H1 (cell line): ENCODE measurements at regions not wholly inside any gene's neighbourhood (a gene's known extent, or its start where the extent isn't known, plus 50 kb on each side); places are given as distances from the start of the nearest gene placed in this dataset.
A peak's percentile ranks its signal among the peaks of the same experiment; 100 is the strongest.

Experiments
- CTCF ChIA-PET: fragments of 300-600 bp; sonication (Branson Sonifier 250); formaldehyde crosslinking; loops from one replicate; lab custom pipeline; 2021; ENCODE audit not compliant: partially characterized antibody; lab: Charles Lee
- POLR2A ChIA-PET: fragments of 300-600 bp; sonication (Branson Sonifier 250); formaldehyde crosslinking; loops from one replicate; lab custom pipeline; 2021; ENCODE audit warnings: inconsistent platforms; ENCODE audit not compliant: partially characterized antibody; lab: Charles Lee
- DNase-seq, 2 experiments: peaks; one replicate each; pipeline versions ENCODE4 v3.0.0 to v3.0.0-alpha.2; 2010 to 2022; ENCODE audit warnings: low spot score in 2 of 2, low read depth in 1 of 2, mixed read lengths in 1 of 2
- FAIRE-seq: peaks from 2 replicates; lab custom pipeline; 2011; peaks lifted over from hg19 to GRCh38; lab: Jason Lieb, UNC
- H2AFZ ChIP-seq: 2 replicates; pipeline ENCODE4 v1.8.1; 2012; ENCODE audit warnings: low read length, inconsistent platforms
- H2AK5ac ChIP-seq: 2 replicates; pipeline ENCODE4 v1.6.1; 2013; ENCODE audit warnings: low read depth, low read length
- H2BK120ac ChIP-seq: replicated peaks from 2 replicates; pipeline ENCODE3; 2013; ENCODE audit warnings: low read depth, low read length, inconsistent platforms
- H2BK12ac ChIP-seq: 2 replicates; pipeline ENCODE4 v1.6.1; 2013; ENCODE audit warnings: low read depth, low read length
- H2BK15ac ChIP-seq: 2 replicates; pipeline ENCODE4 v1.6.1; 2013; ENCODE audit warnings: low read length
- H2BK20ac ChIP-seq: 2 replicates; pipeline ENCODE4 v1.6.1; 2013; ENCODE audit warnings: low read length
- H2BK5ac ChIP-seq: 2 replicates; pipeline ENCODE4 v1.6.1; 2013; ENCODE audit warnings: low read depth, low read length
- H3K14ac ChIP-seq: 2 replicates; pipeline ENCODE4 v1.6.1; 2013; ENCODE audit warnings: inconsistent platforms; ENCODE audit not compliant: insufficient read length
- H3K18ac ChIP-seq: 2 replicates; pipeline ENCODE4 v1.6.1; 2013; ENCODE audit warnings: low read length; ENCODE audit errors: extremely low read depth
- H3K23ac ChIP-seq: 2 replicates; pipeline ENCODE4 v1.6.1; 2013; ENCODE audit warnings: inconsistent platforms; ENCODE audit not compliant: insufficient read length
- H3K23me2 ChIP-seq: 2 replicates; pipeline ENCODE4 v1.6.1; 2013; ENCODE audit warnings: low read depth, low read length
- H3K27ac ChIP-seq: 2 replicates; pipeline ENCODE4 v1.6.1; 2011; ENCODE audit warnings: low read depth, low read length, inconsistent platforms
- H3K27me3 ChIP-seq, 4 experiments: replicated peaks in 1 of 4; 1 replicate in 1 of 4; 2 replicates in 3 of 4; pipeline versions ENCODE4 v1.6.1 to v1.8.1; 2011 to 2013; ENCODE audit warnings: low read length in 3 of 4, mild to moderate bottlenecking in 3 of 4, inconsistent platforms in 2 of 4, mixed read lengths in 2 of 4, moderate library complexity in 1 of 4; ENCODE audit not compliant: control insufficient read depth in 3 of 4, insufficient read depth in 3 of 4; ENCODE audit errors: extremely low read depth in 1 of 4
- H3K36me3 ChIP-seq, 4 experiments: 2 replicates each; pipeline versions ENCODE4 v1.6.1 to v1.8.1; 2011 to 2013; ENCODE audit warnings: mild to moderate bottlenecking in 4 of 4, low read length in 3 of 4, moderate library complexity in 2 of 4, control low read depth in 1 of 4, inconsistent platforms in 1 of 4; ENCODE audit not compliant: insufficient read depth in 4 of 4, control insufficient read depth in 2 of 4
- H3K4ac ChIP-seq: replicated peaks from 2 replicates; pipeline ENCODE3; 2013; ENCODE audit warnings: low read length, low read depth, mixed read lengths, inconsistent platforms; ENCODE audit not compliant: insufficient read length
- H3K4me1 ChIP-seq, 4 experiments: replicated peaks in 1 of 4; 1 replicate in 1 of 4; 2 replicates in 3 of 4; pipeline versions ENCODE4 v1.6.1 to v1.8.1; 2011 to 2013; ENCODE audit warnings: low read length in 3 of 4, inconsistent platforms in 2 of 4, mixed read lengths in 1 of 4; ENCODE audit not compliant: insufficient read depth in 4 of 4, control insufficient read depth in 3 of 4
- H3K4me2 ChIP-seq, 2 experiments: 2 replicates each; pipeline versions ENCODE4 v1.6.1 to v1.8.1; 2011 to 2013; ENCODE audit warnings: low read depth in 2 of 2, low read length in 2 of 2, control low read depth in 1 of 2, inconsistent platforms in 1 of 2, mild to moderate bottlenecking in 1 of 2; ENCODE audit not compliant: insufficient read depth in 1 of 2
- H3K4me3 ChIP-seq, 4 experiments: fragments of 200-600, 300-600 bp in 1 of 4; sonication (generic), shearing (Covaris generic), sonication (Bioruptor Twin) in 1 of 4; 2 replicates each; pipeline versions ENCODE4 v1.5.1 to v1.8.1; 2011 to 2016; ENCODE audit warnings: low read length in 4 of 4, low read depth in 3 of 4, control low read depth in 2 of 4, inconsistent platforms in 2 of 4, mild to moderate bottlenecking in 2 of 4, mixed read lengths in 1 of 4, moderate library complexity in 1 of 4; ENCODE audit not compliant: insufficient read depth in 2 of 4; ENCODE audit errors: extremely low read depth in 1 of 4
- H3K56ac ChIP-seq: replicated peaks from 2 replicates; pipeline ENCODE3; 2013; ENCODE audit warnings: low read depth, mild to moderate bottlenecking, mixed read lengths, low read length, inconsistent platforms; ENCODE audit not compliant: insufficient read length
- H3K79me1 ChIP-seq: 2 replicates; pipeline ENCODE4 v1.6.1; 2013; ENCODE audit warnings: low read depth, low read length, control low read depth
- H3K79me2 ChIP-seq, 2 experiments: 2 replicates each; pipeline versions ENCODE4 v1.6.1 to v1.8.1; 2012 to 2013; ENCODE audit warnings: low read length in 2 of 2, mild to moderate bottlenecking in 2 of 2, inconsistent platforms in 1 of 2; ENCODE audit not compliant: insufficient read depth in 2 of 2, control insufficient read depth in 1 of 2
- H3K9ac ChIP-seq, 4 experiments: replicated peaks in 1 of 4; 1 replicate in 1 of 4; 2 replicates in 3 of 4; pipeline versions ENCODE4 v1.6.1 to v1.8.1; 2011 to 2013; ENCODE audit warnings: low read depth in 3 of 4, low read length in 3 of 4, control low read depth in 2 of 4, mild to moderate bottlenecking in 2 of 4, moderate library complexity in 2 of 4, inconsistent platforms in 1 of 4; ENCODE audit errors: extremely low read depth in 1 of 4
- H3K9me3 ChIP-seq, 2 experiments: 2 replicates each; pipeline versions ENCODE4 v1.6.1 to v1.8.1; 2012 to 2013; ENCODE audit warnings: mild to moderate bottlenecking in 2 of 2, moderate library complexity in 2 of 2, control low read depth in 1 of 2, inconsistent platforms in 1 of 2, low read depth in 1 of 2, low read length in 1 of 2, mixed read lengths in 1 of 2; ENCODE audit not compliant: insufficient read depth in 2 of 2
- H4K20me1 ChIP-seq, 2 experiments: replicated peaks in 1 of 2; 2 replicates each; pipeline versions ENCODE3 to v1.8.1; 2011 to 2013; ENCODE audit warnings: inconsistent platforms in 2 of 2, low read length in 2 of 2, mild to moderate bottlenecking in 1 of 2; ENCODE audit not compliant: insufficient read depth in 2 of 2, control insufficient read depth in 1 of 2
- H4K5ac ChIP-seq: 2 replicates; pipeline ENCODE4 v1.6.1; 2013; ENCODE audit warnings: low read length, low read depth, mixed read lengths, inconsistent platforms; ENCODE audit not compliant: insufficient read length
- H4K8ac ChIP-seq: 2 replicates; pipeline ENCODE4 v1.8.0; 2013; ENCODE audit warnings: mild to moderate bottlenecking, moderate library complexity, low read length, inconsistent platforms; ENCODE audit not compliant: insufficient read depth; ENCODE audit errors: extremely low read depth
- H4K91ac ChIP-seq: replicated peaks from 2 replicates; pipeline ENCODE3; 2013; ENCODE audit warnings: low read length, mixed read lengths, inconsistent platforms; ENCODE audit not compliant: insufficient read length
- BRCA1 ChIP-seq: IDR thresholded peaks from 2 replicates; pipeline ENCODE4 v1.6.1; 2012; ENCODE audit warnings: low read depth, low read length, improper control_type of control experiment
- CHD1 ChIP-seq: IDR thresholded peaks from 2 replicates; pipeline ENCODE4 v1.6.1; 2012; ENCODE audit warnings: low read depth, low read length, improper control_type of control experiment
- CHD2 ChIP-seq: IDR thresholded peaks from 2 replicates; pipeline ENCODE4 v1.6.1; 2012; ENCODE audit warnings: low read length, improper control_type of control experiment
- EP300 ChIP-seq, 2 experiments: IDR thresholded peaks; 1 replicate in 1 of 2; 2 replicates in 1 of 2; pipeline ENCODE4 v1.6.1; 2011 to 2012; ENCODE audit warnings: low read depth in 2 of 2, low read length in 2 of 2, mild to moderate bottlenecking in 2 of 2, borderline replicate concordance in 1 of 2, inconsistent platforms in 1 of 2, moderate library complexity in 1 of 2
- FOSL1 ChIP-seq: IDR thresholded peaks from 2 replicates; pipeline ENCODE4 v1.6.1; 2011; ENCODE audit warnings: mild to moderate bottlenecking, low read depth, low read length, moderate library complexity; ENCODE audit not compliant: insufficient read depth
- GTF2F1 ChIP-seq: IDR thresholded peaks from 2 replicates; pipeline ENCODE4 v1.6.1; 2012; ENCODE audit warnings: low read depth, low read length, improper control_type of control experiment, borderline replicate concordance
- HDAC6 ChIP-seq: IDR thresholded peaks from one replicate; pipeline ENCODE4 v1.7.1; 2012; ENCODE audit warnings: low read depth, mild to moderate bottlenecking, inconsistent platforms, low read length, moderate library complexity
- JUN ChIP-seq: IDR thresholded peaks from 2 replicates; pipeline ENCODE4 v1.6.1; 2011; ENCODE audit warnings: low read depth, mild to moderate bottlenecking, improper control_type of control experiment, low read length
- KDM5A ChIP-seq: fragments of 200-600 bp; IDR thresholded peaks from 2 replicates; pipeline ENCODE4 v1.7.1; 2012; ENCODE audit warnings: mild to moderate bottlenecking, low read length, inconsistent platforms, mixed read lengths
- NANOG ChIP-seq: IDR thresholded peaks from 2 replicates; pipeline ENCODE4 v1.6.1; 2011; ENCODE audit warnings: low read length, low read depth, mild to moderate bottlenecking, inconsistent platforms; ENCODE audit not compliant: insufficient read depth, poor library complexity, severe bottlenecking
- POLR2AphosphoS5 ChIP-seq: IDR thresholded peaks from 2 replicates; pipeline ENCODE4 v1.6.1; 2011; ENCODE audit warnings: low read depth, low read length
- TEAD4 ChIP-seq: IDR thresholded peaks from 2 replicates; pipeline ENCODE4 v1.6.1; 2012; ENCODE audit warnings: low read depth, low read length, inconsistent platforms, mixed read lengths
- YY1 ChIP-seq: IDR thresholded peaks from 2 replicates; pipeline ENCODE4 v1.6.1; 2011; ENCODE audit warnings: low read depth, mild to moderate bottlenecking, low read length
- WGBS, 2 experiments: shearing (Covaris generic) in 1 of 2; methylation state at CpG; one replicate each; pipeline versions ENCODE4 v1.1.6 to v1.1.7; 2013 to 2015; ENCODE audit warnings: low lambda C conversion rate in 2 of 2, mixed read lengths in 2 of 2, inconsistent platforms in 1 of 2, low coverage in 1 of 2, missing lambda C conversion rate in 1 of 2; ENCODE audit not compliant: insufficient replicate concordance in 2 of 2, insufficient coverage in 1 of 2, insufficient read length in 1 of 2; ENCODE audit errors: extremely low coverage in 1 of 2, missing lambda C conversion rate in 1 of 2; 5-methylcytosine and 5-hydroxymethylcytosine counted together

DNA sequence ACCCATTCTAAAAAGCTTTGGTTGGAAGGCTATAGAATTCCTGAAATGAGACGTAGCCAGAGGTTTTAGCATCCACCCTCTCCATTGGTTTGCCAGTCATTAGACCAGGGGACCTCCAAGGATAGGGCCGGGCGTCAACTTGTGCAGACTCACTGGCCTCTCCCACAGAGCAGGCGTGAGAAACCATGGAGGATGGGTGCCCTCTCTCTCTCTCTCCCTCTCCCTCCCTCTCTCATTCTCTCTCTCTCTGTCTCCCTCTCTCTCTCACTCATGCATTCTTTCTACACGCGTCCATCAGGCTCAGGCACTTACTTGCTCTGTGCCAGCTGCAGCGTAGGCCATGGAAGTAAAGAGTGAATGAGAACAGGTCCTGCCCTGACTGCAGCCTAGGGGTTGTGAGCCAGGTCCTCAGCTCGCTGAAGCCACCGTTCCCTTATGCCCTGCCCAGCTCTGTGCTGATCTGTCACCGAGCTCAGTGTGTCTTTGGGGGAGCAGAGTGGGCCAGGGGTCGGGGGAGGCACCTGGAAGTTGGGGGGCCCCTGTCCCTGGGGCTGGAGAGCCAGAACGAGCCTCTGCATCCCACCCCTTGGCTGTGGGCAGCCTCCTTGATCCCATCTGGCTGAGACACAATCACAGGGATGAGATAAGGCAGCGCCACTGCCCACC, 304.4 kb upstream of the HS6ST1 start:
- Histone ChIP-seq H3K9ac (peak overlapping the region in 1 of 4 experiments; percentile 32; a peak in 1 of 7 replicates), H2BK12ac (no peak overlapping the region; the same call in 1 of the 2 replicates), H2AFZ (no peak overlapping the region), H3K18ac (no peak overlapping the region; the same call in 1 of the 2 replicates), H2BK15ac (peak overlapping the region; percentile 54; the same call in 1 of the 2 replicates), H3K23ac (no peak overlapping the region), H3K4ac (no peak overlapping the region), H3K23me2 (no peaks in the 10 kb centered on the region), H4K8ac (no peak overlapping the region), H3K79me1 (no peaks in the 10 kb centered on the region; the same call in 1 of the 2 replicates), H2AK5ac (no peak overlapping the region), H3K27ac (no peak overlapping the region), H4K20me1 (no peaks in the 10 kb centered on the region), H3K56ac (no peak overlapping the region), H4K5ac (no peak overlapping the region), H2BK120ac (no peak overlapping the region), H3K4me1 (peaks cover 0 to 3% (median 0%) of the 10 kb centered on the region in 4 experiments; a peak in 1 of 7 replicates), H3K27me3 (no peaks in the 10 kb centered on the region), H3K4me2 (no peak overlapping the region), H4K91ac (no peak overlapping the region), H3K79me2 (no peaks in the 10 kb centered on the region), H2BK20ac (peak overlapping the region; percentile 84; the same call in 1 of the 2 replicates), H3K4me3 (no peak overlapping the region), H3K14ac (no peak overlapping the region), H3K36me3 (no peaks in the 10 kb centered on the region), H2BK5ac (no peak overlapping the region), H3K9me3 (peaks cover 5 to 8% of the 10 kb centered on the region in 2 experiments; a peak in 3 of 4 replicates)
- TF ChIP-seq JUN (no peak), KDM5A (no peak), GTF2F1 (no peak), HDAC6 (no peak), CHD1 (no peak), POLR2AphosphoS5 (no peak), FOSL1 (no peak), YY1 (no peak), BRCA1 (no peak), TEAD4 (no peak), CHD2 (no peak), EP300 (IDR thresholded peaks at IDR 0.05; ENCODE audit: borderline replicate concordance in 1 of 2, low read depth in 2 of 2, low read length in 2 of 2) (no peak), NANOG (no peak)
- ChIA-PET CTCF (interaction anchor here (1.3 kb wide), 1 partner anchor 21 kb away, joined by 3 read pairs; no protein-coding TSS in a partner anchor), POLR2A (no interaction called here)
- FAIRE-seq (no peak), DNase-seq (no peak)
- WGBS, 2 experiments, result 94% methylated on average over 11 of the region's 13 CpGs; no CpG with 5 or more reads in 1 of the 2 experiments
